H1 (cell line): ENCODE measurements at regions not wholly inside any gene's neighbourhood (a gene's known extent, or its start where the extent isn't known, plus 50 kb on each side); places are given as distances from the start of the nearest gene placed in this dataset.

ENCODE experiments used
- CHD1 ChIP-seq: IDR thresholded peaks from 2 replicates; pipeline ENCODE4 v1.6.1; 2012; ENCODE audit warnings: low read depth, low read length, improper control_type of control experiment
- CREB1 ChIP-seq: IDR thresholded peaks from 2 replicates; pipeline ENCODE4 v1.6.1; 2012; ENCODE audit warnings: inconsistent platforms
- CTCF ChIP-seq, 3 experiments: IDR thresholded peaks; 1 replicate in 2 of 3; 2 replicates in 1 of 3; pipeline versions ENCODE4 v1.5.1 to v1.6.1; 2011; ENCODE audit warnings: low read length in 3 of 3, mild to moderate bottlenecking in 3 of 3, inconsistent platforms in 2 of 3, low read depth in 1 of 3, moderate library complexity in 1 of 3; ENCODE audit not compliant: insufficient read depth in 1 of 3; ENCODE audit errors: control extremely low read depth in 1 of 3
- EGR1 ChIP-seq: IDR thresholded peaks from 2 replicates; pipeline ENCODE4 v1.6.1; 2011; ENCODE audit warnings: low read depth, low read length, borderline replicate concordance
- JUND ChIP-seq: IDR thresholded peaks from 2 replicates; pipeline ENCODE4 v1.6.1; 2011; ENCODE audit warnings: mild to moderate bottlenecking, improper control_type of control experiment, low read length
- KDM1A ChIP-seq: fragments of 200-600, 300-600 bp; sonication (generic); IDR thresholded peaks from 2 replicates; pipeline ENCODE4 v1.7.1; 2016; ENCODE audit warnings: mild to moderate bottlenecking, low read length, borderline replicate concordance
- RNF2 ChIP-seq: fragments of 200-900, 300-1000 bp; sonication (generic); IDR thresholded peaks from 2 replicates; pipeline ENCODE4 v1.7.1; 2016; ENCODE audit warnings: borderline replicate concordance, low read depth, mild to moderate bottlenecking, antibody characterized with exemption, low read length; ENCODE audit not compliant: poor library complexity, severe bottlenecking; ENCODE audit errors: missing control alignments
- TAF1 ChIP-seq: IDR thresholded peaks from 2 replicates; pipeline ENCODE4 v1.6.1; 2011; ENCODE audit warnings: mild to moderate bottlenecking, low read depth, low read length
- TF ChIP-seq, protein P1 (sequence below): IDR thresholded peaks from 2 replicates; pipeline ENCODE4 v1.6.1; 2012; ENCODE audit warnings: inconsistent platforms
- TF ChIP-seq, protein P2 (sequence below): IDR thresholded peaks from 2 replicates; pipeline ENCODE4 v1.6.1; 2011; ENCODE audit warnings: low read length, improper control_type of control experiment
- TF ChIP-seq, protein P3 (sequence below): IDR thresholded peaks from 2 replicates; pipeline ENCODE4 v1.6.1; 2011; ENCODE audit warnings: low read depth, mild to moderate bottlenecking, low read length; ENCODE audit not compliant: insufficient read depth

DNA sequence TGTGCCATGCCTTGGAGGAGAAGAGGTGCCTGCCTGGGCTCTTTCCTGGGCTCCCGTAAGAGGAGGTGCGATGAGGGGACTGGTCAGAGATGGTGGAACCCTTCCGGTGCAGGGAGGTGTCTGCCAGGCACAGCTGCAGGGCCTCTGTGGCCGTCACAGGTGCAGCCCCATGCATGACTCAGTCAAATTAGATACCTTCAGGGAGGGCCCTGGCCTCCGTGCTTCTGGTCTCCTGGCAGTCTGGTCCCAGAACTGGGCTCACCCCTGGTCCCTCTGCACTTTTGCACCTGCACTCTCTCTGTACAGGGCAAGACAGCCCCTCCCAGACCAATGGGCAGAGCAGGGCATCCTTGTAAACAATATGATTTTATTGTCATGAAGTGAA, 49.9 kb upstream of the LRPAP1 start:
- TF ChIP-seq CTCF (IDR thresholded peaks at IDR 0.05; ENCODE audit: control extremely low read depth in 1 of 3, insufficient read depth in 1 of 3, low read depth in 1 of 3, low read length in 3 of 3) (no peak), RNF2 (no peak), CREB1 (no peak), EGR1 (no peak), KDM1A (no peak), TAF1 (no peak), JUND (no peak), CHD1 (no peak)
- TF ChIP-seq, protein P1, sequence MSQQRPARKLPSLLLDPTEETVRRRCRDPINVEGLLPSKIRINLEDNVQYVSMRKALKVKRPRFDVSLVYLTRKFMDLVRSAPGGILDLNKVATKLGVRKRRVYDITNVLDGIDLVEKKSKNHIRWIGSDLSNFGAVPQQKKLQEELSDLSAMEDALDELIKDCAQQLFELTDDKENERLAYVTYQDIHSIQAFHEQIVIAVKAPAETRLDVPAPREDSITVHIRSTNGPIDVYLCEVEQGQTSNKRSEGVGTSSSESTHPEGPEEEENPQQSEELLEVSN: no peak
- TF ChIP-seq, protein P2, sequence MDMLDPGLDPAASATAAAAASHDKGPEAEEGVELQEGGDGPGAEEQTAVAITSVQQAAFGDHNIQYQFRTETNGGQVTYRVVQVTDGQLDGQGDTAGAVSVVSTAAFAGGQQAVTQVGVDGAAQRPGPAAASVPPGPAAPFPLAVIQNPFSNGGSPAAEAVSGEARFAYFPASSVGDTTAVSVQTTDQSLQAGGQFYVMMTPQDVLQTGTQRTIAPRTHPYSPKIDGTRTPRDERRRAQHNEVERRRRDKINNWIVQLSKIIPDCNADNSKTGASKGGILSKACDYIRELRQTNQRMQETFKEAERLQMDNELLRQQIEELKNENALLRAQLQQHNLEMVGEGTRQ: no peak
- TF ChIP-seq, protein P3, sequence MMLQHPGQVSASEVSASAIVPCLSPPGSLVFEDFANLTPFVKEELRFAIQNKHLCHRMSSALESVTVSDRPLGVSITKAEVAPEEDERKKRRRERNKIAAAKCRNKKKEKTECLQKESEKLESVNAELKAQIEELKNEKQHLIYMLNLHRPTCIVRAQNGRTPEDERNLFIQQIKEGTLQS: no peak
